Tibial nerve (tissue), 4 donors: ENCODE measurements at regions not wholly inside any gene's neighbourhood (a gene's known extent, or its start where the extent isn't known, plus 50 kb on each side); places are given as distances from the start of the nearest gene placed in this dataset.

Experiments
- DNase-seq, 2 donors: peaks; one replicate each; pipeline ENCODE4 v3.0.0-alpha.2; 2019; ENCODE audit warnings: low spot score in 2 of 2
- H3K27ac ChIP-seq, 4 donors: fragments of 200-600 bp; sonication (generic) in 3 of 4; one replicate each; pipeline ENCODE4 v1.5.1; 2017 to 2019; ENCODE audit warnings: mild to moderate bottlenecking in 1 of 4
- H3K27me3 ChIP-seq, 2 donors: fragments of 200-600 bp; sonication (generic) in 1 of 2; one replicate each; pipeline versions ENCODE4 v1.5.1 to v1.6.0; 2017 to 2019
- H3K36me3 ChIP-seq, 3 donors: fragments of 200-600 bp; sonication (generic); one replicate each; pipeline ENCODE4 v1.5.1; 2018 to 2019
- H3K4me1 ChIP-seq, 4 donors: fragments of 200-600 bp; sonication (generic) in 3 of 4; one replicate each; pipeline ENCODE4 v1.5.1; 2017 to 2019
- H3K4me3 ChIP-seq, 4 donors: fragments of 200-600 bp; sonication (generic) in 3 of 4; one replicate each; pipeline ENCODE4 v1.5.1; 2017 to 2019; ENCODE audit warnings: mild to moderate bottlenecking in 1 of 4, moderate library complexity in 1 of 4
- H3K9me3 ChIP-seq, 4 donors: fragments of 200-600 bp; sonication (generic) in 3 of 4; one replicate each; pipeline ENCODE4 v1.5.1; 2017 to 2019
- EP300 ChIP-seq, 2 donors: sonication (generic); formaldehyde crosslinking; IDR thresholded peaks; one replicate each; pipeline ENCODE4 v1.6.1; 2017; ENCODE audit warnings: antibody characterized with exemption in 2 of 2, mild to moderate bottlenecking in 1 of 2
- POLR2A ChIP-seq, 2 donors: fragments of 450-650 bp; IDR thresholded peaks; one replicate each; pipeline ENCODE4 v1.6.1; 2017; ENCODE audit warnings: antibody characterized with exemption in 2 of 2, mild to moderate bottlenecking in 2 of 2, moderate library complexity in 2 of 2
- WGBS, 2 donors: methylation state at CpG; one replicate each; pipeline ENCODE4 v1.1.5; 2018; 5-methylcytosine and 5-hydroxymethylcytosine counted together
- TF ChIP-seq, protein P1 (sequence below), 5 experiments: fragments of 200-600 bp in 3 of 5; fragments of 450-650 bp in 2 of 5; sonication (generic) in 3 of 5; IDR thresholded peaks; one replicate each; pipeline ENCODE4 v1.5.1; 2016 to 2019; ENCODE audit warnings: antibody characterized with exemption in 5 of 5, mild to moderate bottlenecking in 3 of 5, moderate library complexity in 2 of 5

DNA sequence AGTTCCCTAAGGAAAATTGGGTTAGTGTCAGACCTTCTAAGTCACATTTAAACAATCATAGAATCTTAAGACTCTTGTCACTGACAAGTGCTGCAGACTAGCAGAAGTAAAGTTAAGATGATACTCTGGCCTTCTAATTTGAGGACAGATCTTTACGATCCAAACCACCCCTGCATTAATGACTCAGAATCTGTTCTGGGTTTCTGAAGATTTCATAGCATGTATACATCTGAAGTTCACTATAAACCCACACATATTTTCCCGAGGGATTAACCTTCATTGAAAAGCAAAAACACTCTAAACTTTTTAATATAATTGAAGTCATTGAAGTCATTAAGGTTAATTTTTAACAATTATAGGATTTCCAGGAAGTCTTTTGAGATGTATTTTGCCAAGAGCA is 674.3 kb downstream of the IQCM start:
- WGBS, 2 donors = 53 to 60% methylated on average over 2 of the region's 2 CpGs

DNA sequence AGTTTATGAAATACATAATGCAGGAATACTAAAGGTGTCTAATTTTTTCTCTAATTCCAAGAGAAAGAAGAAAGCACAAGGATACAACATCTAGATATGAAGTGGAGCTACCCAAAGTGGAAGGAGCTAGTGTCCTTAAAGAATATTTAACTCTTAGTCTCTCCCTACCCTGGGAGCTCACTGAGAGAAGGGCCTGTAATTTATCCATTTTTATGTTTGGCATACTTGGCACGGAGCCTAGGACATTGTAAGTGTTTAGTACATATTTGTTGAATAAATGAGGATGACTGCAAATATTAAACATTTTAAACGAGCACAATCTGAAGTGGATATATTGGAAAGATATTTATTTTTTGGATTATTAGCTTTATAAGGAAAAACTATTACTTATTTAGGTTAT is 674.8 kb downstream of the IQCM start:
- no peak for DNase-seq
- Histone ChIP-seq H3K36me3 (no peaks in the 10 kb centered on the region), H3K27me3 (no peaks in the 10 kb centered on the region), H3K4me3 (no peak overlapping the region), H3K9me3 (no peaks in the 10 kb centered on the region), H3K4me1 (peaks cover 0 to 7% (median 0%) of the 10 kb centered on the region in 4 donors), H3K27ac (no peak overlapping the region)
- WGBS, 2 donors = 37 to 43% methylated on average over 2 of the region's 2 CpGs
- TF ChIP-seq EP300 (IDR thresholded peaks at IDR 0.05) = no peak
- no peak for TF ChIP-seq POLR2A (IDR thresholded peaks at IDR 0.05)
- TF ChIP-seq, protein P1, sequence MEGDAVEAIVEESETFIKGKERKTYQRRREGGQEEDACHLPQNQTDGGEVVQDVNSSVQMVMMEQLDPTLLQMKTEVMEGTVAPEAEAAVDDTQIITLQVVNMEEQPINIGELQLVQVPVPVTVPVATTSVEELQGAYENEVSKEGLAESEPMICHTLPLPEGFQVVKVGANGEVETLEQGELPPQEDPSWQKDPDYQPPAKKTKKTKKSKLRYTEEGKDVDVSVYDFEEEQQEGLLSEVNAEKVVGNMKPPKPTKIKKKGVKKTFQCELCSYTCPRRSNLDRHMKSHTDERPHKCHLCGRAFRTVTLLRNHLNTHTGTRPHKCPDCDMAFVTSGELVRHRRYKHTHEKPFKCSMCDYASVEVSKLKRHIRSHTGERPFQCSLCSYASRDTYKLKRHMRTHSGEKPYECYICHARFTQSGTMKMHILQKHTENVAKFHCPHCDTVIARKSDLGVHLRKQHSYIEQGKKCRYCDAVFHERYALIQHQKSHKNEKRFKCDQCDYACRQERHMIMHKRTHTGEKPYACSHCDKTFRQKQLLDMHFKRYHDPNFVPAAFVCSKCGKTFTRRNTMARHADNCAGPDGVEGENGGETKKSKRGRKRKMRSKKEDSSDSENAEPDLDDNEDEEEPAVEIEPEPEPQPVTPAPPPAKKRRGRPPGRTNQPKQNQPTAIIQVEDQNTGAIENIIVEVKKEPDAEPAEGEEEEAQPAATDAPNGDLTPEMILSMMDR (IDR thresholded peaks at IDR 0.05) = no peak

More for the DNA sequence above, 674.3 kb downstream of the IQCM start:
- DNase-seq = no peak
- Histone ChIP-seq H3K27me3 (no peaks in the 10 kb centered on the region), H3K27ac (no peak overlapping the region), H3K4me1 (peaks cover 0 to 7% (median 0%) of the 10 kb centered on the region in 4 donors), H3K36me3 (no peaks in the 10 kb centered on the region), H3K9me3 (no peaks in the 10 kb centered on the region), H3K4me3 (no peak overlapping the region)
- TF ChIP-seq POLR2A (IDR thresholded peaks at IDR 0.05) = no peak
- TF ChIP-seq EP300 (IDR thresholded peaks at IDR 0.05) = no peak
- TF ChIP-seq, protein P1 (IDR thresholded peaks at IDR 0.05) = no peak

DNA sequence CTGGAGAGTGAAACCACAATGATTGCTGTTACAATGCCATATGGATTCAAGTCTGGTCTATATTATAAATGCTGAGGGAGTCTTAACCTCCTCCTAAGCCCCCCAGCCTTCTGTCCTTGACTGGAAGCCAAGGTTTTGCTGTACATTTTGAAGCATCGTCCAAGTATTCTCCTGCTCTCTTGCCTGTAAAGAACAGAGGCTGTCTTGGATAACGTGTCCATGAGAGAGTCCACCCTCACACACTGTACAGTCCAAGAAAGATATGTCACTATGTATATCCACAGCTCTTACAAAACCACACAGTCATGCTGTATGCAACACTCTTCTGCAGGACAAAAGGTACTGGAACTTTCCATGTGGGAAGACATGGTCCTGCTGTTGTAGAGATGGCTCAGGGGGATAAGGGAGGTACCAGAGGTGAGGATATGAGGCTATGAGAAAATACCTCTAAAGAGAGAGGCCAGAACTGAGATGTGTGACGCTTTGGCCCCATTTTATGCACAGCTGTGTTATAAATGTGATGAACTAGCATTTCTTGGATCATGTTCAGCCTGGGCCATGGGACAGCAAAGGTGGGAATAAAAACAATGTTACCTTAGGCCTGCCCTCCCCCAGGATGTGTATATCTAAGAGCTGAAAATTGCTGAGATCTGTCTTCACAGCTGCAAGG is 678.6 kb downstream of the IQCM start:
- TF ChIP-seq EP300 (IDR thresholded peaks at IDR 0.05) = no peak
- TF ChIP-seq, protein P1 (IDR thresholded peaks at IDR 0.05) = no peak
- no peak for TF ChIP-seq POLR2A (IDR thresholded peaks at IDR 0.05)
- no peak for DNase-seq
- Histone ChIP-seq H3K4me1 (peaks cover 0 to 7% (median 0%) of the 10 kb centered on the region in 4 donors), H3K27ac (no peak overlapping the region), H3K27me3 (no peaks in the 10 kb centered on the region), H3K4me3 (no peak overlapping the region), H3K9me3 (peaks cover 0 to 13% (median 0%) of the 10 kb centered on the region in 4 donors), H3K36me3 (no peaks in the 10 kb centered on the region)
- whole genome bisulfite sequencing, 2 donors = 68 to 72% methylated on average over 3 of the region's 3 CpGs

DNA sequence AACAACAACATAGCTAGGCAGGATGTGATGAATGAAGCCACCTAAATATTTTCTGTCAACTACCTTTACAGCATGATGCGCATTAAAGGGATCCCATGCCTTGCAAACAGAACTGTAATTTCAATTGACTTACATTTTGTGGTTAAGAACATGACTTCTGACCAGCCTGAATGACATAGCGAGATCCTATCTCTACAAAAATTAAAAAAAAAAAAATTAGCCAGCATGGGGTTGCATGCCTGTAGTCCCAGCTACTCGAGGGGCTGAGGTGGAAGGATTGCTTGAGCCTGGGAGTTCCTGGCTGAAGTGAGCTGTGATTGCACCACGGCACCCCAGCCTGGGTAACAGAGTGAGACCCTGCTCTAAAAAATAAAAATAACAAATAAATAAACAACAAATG is 680.6 kb downstream of the IQCM start:
- no peak for DNase-seq
- no peaks in the 10 kb centered on the region for H3K36me3 ChIP-seq
- peaks cover 0 to 13% (median 0%) of the 10 kb centered on the region in 4 donors for H3K9me3 ChIP-seq
- H3K27ac ChIP-seq = no peak overlapping the region
- no peaks in the 10 kb centered on the region for H3K27me3 ChIP-seq
- TF ChIP-seq EP300 (IDR thresholded peaks at IDR 0.05) = no peak
- TF ChIP-seq POLR2A (IDR thresholded peaks at IDR 0.05) = no peak
- TF ChIP-seq, protein P1 (IDR thresholded peaks at IDR 0.05) = no peak
- H3K4me3 ChIP-seq = no peak overlapping the region
- 74 to 85% methylated on average over 4 of the region's 4 CpGs for WGBS, 2 donors
- no peaks in the 10 kb centered on the region for H3K4me1 ChIP-seq

DNA sequence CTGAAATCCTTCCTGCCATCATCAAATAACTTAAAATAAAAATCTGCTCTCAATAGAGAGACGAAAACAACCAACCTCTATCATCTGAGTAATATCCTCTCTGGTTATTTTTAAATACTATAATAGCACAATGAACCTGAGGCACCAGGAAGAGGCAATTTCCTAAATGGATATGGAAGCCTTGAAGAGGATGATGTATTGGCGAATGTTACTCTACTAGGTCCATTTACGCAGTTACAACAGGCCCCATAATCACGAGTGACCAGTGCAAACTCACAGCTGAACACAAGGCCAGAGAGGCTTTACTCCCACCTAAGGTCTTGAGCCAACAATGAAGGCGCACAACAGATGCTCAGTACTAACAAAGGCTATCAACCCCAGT is 678.8 kb upstream of the NR3C2 start:
- no peaks in the 10 kb centered on the region for H3K4me1 ChIP-seq
- H3K27ac ChIP-seq = no peak overlapping the region
- H3K27me3 ChIP-seq = no peaks in the 10 kb centered on the region
- no peak for DNase-seq
- H3K36me3 ChIP-seq = no peaks in the 10 kb centered on the region
- TF ChIP-seq, protein P1 (IDR thresholded peaks at IDR 0.05) = no peak
- no peak for TF ChIP-seq POLR2A (IDR thresholded peaks at IDR 0.05)
- no peak for TF ChIP-seq EP300 (IDR thresholded peaks at IDR 0.05)
- H3K4me3 ChIP-seq = no peak overlapping the region
- 82 to 84% methylated on average over 5 of the region's 5 CpGs for WGBS, 2 donors
- H3K9me3 ChIP-seq = no peaks in the 10 kb centered on the region
